IPS-18a (cell line): ENCODE measurements at regions not wholly inside any gene's neighbourhood (a gene's known extent, or its start where the extent isn't known, plus 50 kb on each side); places are given as distances from the start of the nearest gene placed in this dataset.
"Not testable (repeated sequence)": the region's sequence is repeated elsewhere in the genome, so short reads cannot be mapped to it uniquely, and the experiment has no call there.

ENCODE experiments used
- H3K27ac ChIP-seq: one replicate; pipeline ENCODE4 v1.5.1; 2013; ENCODE audit warnings: low read length
- H3K27me3 ChIP-seq: one replicate; pipeline ENCODE4 v1.6.1; 2013; ENCODE audit warnings: mild to moderate bottlenecking, low read length; ENCODE audit not compliant: control insufficient read depth, insufficient read depth
- H3K36me3 ChIP-seq: one replicate; pipeline ENCODE4 v1.6.1; 2013; ENCODE audit warnings: low read depth, low read length; ENCODE audit not compliant: control insufficient read depth
- H3K4me1 ChIP-seq: one replicate; pipeline ENCODE4 v1.6.1; 2013; ENCODE audit warnings: low read depth, low read length; ENCODE audit not compliant: control insufficient read depth
- H3K4me3 ChIP-seq: one replicate; pipeline ENCODE4 v1.5.1; 2013; ENCODE audit warnings: low read length
- H3K9ac ChIP-seq: one replicate; pipeline ENCODE4 v1.6.1; 2013; ENCODE audit warnings: mild to moderate bottlenecking, low read length, moderate library complexity
- H3K9me3 ChIP-seq: one replicate; pipeline ENCODE4 v1.6.1; 2013; ENCODE audit warnings: low read depth, low read length; ENCODE audit not compliant: control insufficient read depth

- Histone ChIP-seq H3K9ac (no peak overlapping the region), H3K4me1 (no peaks in the 10 kb centered on the region), H3K36me3 (no peaks in the 10 kb centered on the region), H3K27ac (no peak overlapping the region), H3K27me3 (peaks cover 98% of the 10 kb centered on the region), H3K4me3 (no peak overlapping the region), H3K9me3 (no peaks in the 10 kb centered on the region)
Measured at GRCh38 chr22:22167791-22168189, 76.8 kb upstream of the VPREB1 start.

GRCh38 chr22:22166941-22167713 is 77.5 kb upstream of the VPREB1 start:
- Histone ChIP-seq H3K36me3 (no peaks in the 10 kb centered on the region), H3K4me3 (no peak overlapping the region), H3K27ac (no peak overlapping the region), H3K27me3 (peaks cover 100% of the 10 kb centered on the region), H3K9me3 (no peaks in the 10 kb centered on the region), H3K4me1 (no peaks in the 10 kb centered on the region), H3K9ac (no peak overlapping the region)

GRCh38 chr22:22165936-22166710 is 78.5 kb upstream of the VPREB1 start:
- H3K9me3 ChIP-seq: no peaks in the 10 kb centered on the region
- no peak overlapping the region for H3K27ac ChIP-seq
- peaks cover 96% of the 10 kb centered on the region for H3K27me3 ChIP-seq
- no peak overlapping the region for H3K4me3 ChIP-seq
- no peaks in the 10 kb centered on the region for H3K36me3 ChIP-seq
- no peaks in the 10 kb centered on the region for H3K4me1 ChIP-seq
- no peak overlapping the region for H3K9ac ChIP-seq

- Histone ChIP-seq H3K9me3 (no peaks in the 10 kb centered on the region), H3K27ac (no peak overlapping the region), H3K27me3 (peaks cover 86% of the 10 kb centered on the region), H3K9ac (no peak overlapping the region), H3K4me1 (no peaks in the 10 kb centered on the region), H3K36me3 (no peaks in the 10 kb centered on the region), H3K4me3 (no peak overlapping the region)
Measured at GRCh38 chr22:22164541-22165272, 79.9 kb upstream of the VPREB1 start.

- Histone ChIP-seq H3K36me3 (no peaks in the 10 kb centered on the region), H3K9ac (no peak overlapping the region), H3K27ac (no peak overlapping the region), H3K27me3 (peaks cover 86% of the 10 kb centered on the region), H3K9me3 (no peaks in the 10 kb centered on the region), H3K4me3 (no peak overlapping the region), H3K4me1 (no peaks in the 10 kb centered on the region)
Measured at GRCh38 chr22:22161924-22162851, 82.4 kb upstream of the VPREB1 start.

GRCh38 chr22:22160768-22161167 is 83.8 kb upstream of the VPREB1 start:
- peaks cover 86% of the 10 kb centered on the region for H3K27me3 ChIP-seq
- H3K4me3 ChIP-seq, H3K36me3 ChIP-seq, H3K9ac ChIP-seq, H3K27ac ChIP-seq, H3K9me3 ChIP-seq, H3K4me1 ChIP-seq: not testable (repeated sequence)

GRCh38 chr22:22159384-22159783 is 85.2 kb upstream of the VPREB1 start:
- peaks cover 86% of the 10 kb centered on the region for H3K27me3 ChIP-seq
- no peak overlapping the region for H3K27ac ChIP-seq
- no peaks in the 10 kb centered on the region for H3K4me1 ChIP-seq
- no peaks in the 10 kb centered on the region for H3K9me3 ChIP-seq
- no peak overlapping the region for H3K4me3 ChIP-seq
- no peak overlapping the region for H3K9ac ChIP-seq
- H3K36me3 ChIP-seq: no peaks in the 10 kb centered on the region

- H3K27me3 ChIP-seq: peaks cover 86% of the 10 kb centered on the region
- H3K9ac ChIP-seq: no peak overlapping the region
- H3K9me3 ChIP-seq: no peaks in the 10 kb centered on the region
- H3K4me3 ChIP-seq: no peak overlapping the region
- H3K4me1 ChIP-seq: no peaks in the 10 kb centered on the region
- H3K27ac ChIP-seq: no peak overlapping the region
- no peaks in the 10 kb centered on the region for H3K36me3 ChIP-seq
Measured at GRCh38 chr22:22158965-22159364, 85.6 kb upstream of the VPREB1 start.

- peaks cover 86% of the 10 kb centered on the region for H3K27me3 ChIP-seq
- H3K9ac ChIP-seq: no peak overlapping the region
- no peak overlapping the region for H3K27ac ChIP-seq
- no peaks in the 10 kb centered on the region for H3K4me1 ChIP-seq
- no peaks in the 10 kb centered on the region for H3K9me3 ChIP-seq
- no peaks in the 10 kb centered on the region for H3K36me3 ChIP-seq
- H3K4me3 ChIP-seq: no peak overlapping the region
Measured at GRCh38 chr22:22158207-22158816, 86.3 kb upstream of the VPREB1 start.

- Histone ChIP-seq H3K36me3 (no peaks in the 10 kb centered on the region), H3K27ac (no peak overlapping the region), H3K4me1 (no peaks in the 10 kb centered on the region), H3K4me3 (no peak overlapping the region), H3K9ac (no peak overlapping the region), H3K27me3 (peaks cover 86% of the 10 kb centered on the region), H3K9me3 (no peaks in the 10 kb centered on the region)
Measured at GRCh38 chr22:22157348-22157725, 87.2 kb upstream of the VPREB1 start.
